ENCODE measurements at regions not wholly inside any gene's neighbourhood (a gene's known extent, or its start where the extent isn't known, plus 50 kb on each side); places are given as distances from the start of the nearest gene placed in this dataset.
"Not testable (repeated sequence)": the region's sequence is repeated elsewhere in the genome, so short reads cannot be mapped to it uniquely, and the experiment has no call there.

GRCh38 chr4:26047795-26048194 is 133.8 kb downstream of the SMIM20 start:
- H3K4me3 Mint-ChIP-seq: no peak overlapping the region
- H3K27me3 Mint-ChIP-seq: peaks cover 5% of the 10 kb centered on the region
- H3K9me3 Mint-ChIP-seq: no peaks in the 10 kb centered on the region
- ATAC-seq (replicated peaks): no peak
- no peaks in the 10 kb centered on the region for H3K36me3 Mint-ChIP-seq (ENCODE audit: low read depth)
- H3K27ac Mint-ChIP-seq: no peak overlapping the region
- H3K4me1 Mint-ChIP-seq: no peaks in the 10 kb centered on the region

GRCh38 chr4:26048378-26048882 is 134.4 kb downstream of the SMIM20 start:
- ATAC-seq (replicated peaks): no peak
- Mint-ChIP-seq H3K4me1 (no peaks in the 10 kb centered on the region), H3K27ac (no peak overlapping the region), H3K4me3 (no peak overlapping the region), H3K36me3 (ENCODE audit: low read depth) (no peaks in the 10 kb centered on the region), H3K9me3 (no peaks in the 10 kb centered on the region), H3K27me3 (peaks cover 2% of the 10 kb centered on the region)

GRCh38 chr4:26048950-26049349 is 134.9 kb downstream of the SMIM20 start:
- H3K4me3 Mint-ChIP-seq: no peak overlapping the region
- H3K36me3 Mint-ChIP-seq (ENCODE audit: low read depth): no peaks in the 10 kb centered on the region
- no peak overlapping the region for H3K27ac Mint-ChIP-seq
- H3K27me3 Mint-ChIP-seq: no peaks in the 10 kb centered on the region
- no peaks in the 10 kb centered on the region for H3K4me1 Mint-ChIP-seq
- no peak for ATAC-seq (replicated peaks)
- H3K9me3 Mint-ChIP-seq: no peaks in the 10 kb centered on the region

- H3K27ac Mint-ChIP-seq: no peak overlapping the region
- no peaks in the 10 kb centered on the region for H3K4me1 Mint-ChIP-seq
- no peak for ATAC-seq (replicated peaks)
- H3K27me3 Mint-ChIP-seq: no peaks in the 10 kb centered on the region
- no peak overlapping the region for H3K4me3 Mint-ChIP-seq
- no peaks in the 10 kb centered on the region for H3K36me3 Mint-ChIP-seq (ENCODE audit: low read depth)
- no peaks in the 10 kb centered on the region for H3K9me3 Mint-ChIP-seq
These were observed 135.4 kb downstream of the SMIM20 start for GRCh38 chr4:26049447-26049846.

GRCh38 chr4:26050212-26050643 is 136.2 kb downstream of the SMIM20 start:
- H3K36me3 Mint-ChIP-seq (ENCODE audit: low read depth): no peaks in the 10 kb centered on the region
- H3K4me1 Mint-ChIP-seq: no peaks in the 10 kb centered on the region
- no peak overlapping the region for H3K4me3 Mint-ChIP-seq
- H3K9me3 Mint-ChIP-seq: no peaks in the 10 kb centered on the region
- no peak for ATAC-seq (replicated peaks)
- no peak overlapping the region for H3K27ac Mint-ChIP-seq
- no peaks in the 10 kb centered on the region for H3K27me3 Mint-ChIP-seq

- Mint-ChIP-seq H3K36me3 (ENCODE audit: low read depth) (no peaks in the 10 kb centered on the region), H3K27me3 (no peaks in the 10 kb centered on the region), H3K27ac (no peak overlapping the region), H3K9me3 (no peaks in the 10 kb centered on the region), H3K4me1 (no peaks in the 10 kb centered on the region), H3K4me3 (no peak overlapping the region)
- no peak for ATAC-seq (replicated peaks)
These were observed 136.7 kb downstream of the SMIM20 start for GRCh38 chr4:26050671-26051070.

GRCh38 chr4:26051240-26051639 is 137.2 kb downstream of the SMIM20 start:
- H3K4me1 Mint-ChIP-seq: no peaks in the 10 kb centered on the region
- H3K9me3 Mint-ChIP-seq: no peaks in the 10 kb centered on the region
- H3K27ac Mint-ChIP-seq: no peak overlapping the region
- H3K36me3 Mint-ChIP-seq (ENCODE audit: low read depth): no peaks in the 10 kb centered on the region
- no peak overlapping the region for H3K4me3 Mint-ChIP-seq
- no peak for ATAC-seq (replicated peaks)
- H3K27me3 Mint-ChIP-seq: no peaks in the 10 kb centered on the region

GRCh38 chr4:26052663-26053541 is 138.9 kb downstream of the SMIM20 start:
- Mint-ChIP-seq H3K36me3 (ENCODE audit: low read depth) (no peaks in the 10 kb centered on the region), H3K9me3 (no peaks in the 10 kb centered on the region), H3K4me1 (no peaks in the 10 kb centered on the region), H3K27me3 (peaks cover 4% of the 10 kb centered on the region), H3K27ac (peak overlapping the region; percentile 16), H3K4me3 (no peak overlapping the region)
- no peak for ATAC-seq (replicated peaks)

- no peaks in the 10 kb centered on the region for H3K36me3 Mint-ChIP-seq (ENCODE audit: low read depth)
These were observed 139.7 kb downstream of the SMIM20 start for GRCh38 chr4:26053761-26054160.

GRCh38 chr4:26055855-26056254 is 141.8 kb downstream of the SMIM20 start:
- H3K4me3 Mint-ChIP-seq: no peak overlapping the region
- peaks cover 19% of the 10 kb centered on the region for H3K4me1 Mint-ChIP-seq
- no peak for ATAC-seq (replicated peaks)
- peaks cover 4% of the 10 kb centered on the region for H3K27me3 Mint-ChIP-seq
- H3K9me3 Mint-ChIP-seq: no peaks in the 10 kb centered on the region
- H3K36me3 Mint-ChIP-seq (ENCODE audit: low read depth): no peaks in the 10 kb centered on the region
- no peak overlapping the region for H3K27ac Mint-ChIP-seq

More at GRCh38 chr4:26053761-26054160, 139.7 kb downstream of the SMIM20 start:
- peaks cover 4% of the 10 kb centered on the region for H3K27me3 Mint-ChIP-seq
- no peak overlapping the region for H3K27ac Mint-ChIP-seq
- H3K9me3 Mint-ChIP-seq: no peaks in the 10 kb centered on the region
- no peak for ATAC-seq (replicated peaks)
- peaks cover 6% of the 10 kb centered on the region for H3K4me1 Mint-ChIP-seq
- no peak overlapping the region for H3K4me3 Mint-ChIP-seq

- Mint-ChIP-seq H3K4me1 (peaks cover 24% of the 10 kb centered on the region), H3K27me3 (peaks cover 4% of the 10 kb centered on the region), H3K27ac (no peak overlapping the region), H3K4me3 (no peak overlapping the region), H3K36me3 (ENCODE audit: low read depth) (no peaks in the 10 kb centered on the region), H3K9me3 (no peaks in the 10 kb centered on the region)
- ATAC-seq (replicated peaks): no peak
These were observed 142.4 kb downstream of the SMIM20 start for GRCh38 chr4:26056406-26056805.

GRCh38 chr4:26057839-26058238 is 143.8 kb downstream of the SMIM20 start:
- peaks cover 30% of the 10 kb centered on the region for H3K4me1 Mint-ChIP-seq
- H3K36me3 Mint-ChIP-seq (ENCODE audit: low read depth); H3K9me3 Mint-ChIP-seq; ATAC-seq (replicated peaks); H3K27ac Mint-ChIP-seq; H3K27me3 Mint-ChIP-seq: not testable (repeated sequence)
- peak overlapping the region; percentile 57 for H3K4me3 Mint-ChIP-seq

GRCh38 chr4:26058537-26058936 is 144.5 kb downstream of the SMIM20 start:
- Mint-ChIP-seq H3K4me3 (peak overlapping the region; percentile 57), H3K9me3 (no peaks in the 10 kb centered on the region), H3K27ac (peak overlapping the region; percentile 65), H3K36me3 (ENCODE audit: low read depth) (no peaks in the 10 kb centered on the region), H3K27me3 (peaks cover 4% of the 10 kb centered on the region), H3K4me1 (peaks cover 30% of the 10 kb centered on the region)
- ATAC-seq (replicated peaks): peak; percentile 97

GRCh38 chr4:26059391-26060154 is 145.6 kb downstream of the SMIM20 start:
- Mint-ChIP-seq H3K9me3 (no peaks in the 10 kb centered on the region), H3K4me3 (peak overlapping the region; percentile 57), H3K36me3 (ENCODE audit: low read depth) (no peaks in the 10 kb centered on the region), H3K27ac (peak overlapping the region; percentile 65), H3K27me3 (peaks cover 4% of the 10 kb centered on the region), H3K4me1 (peaks cover 30% of the 10 kb centered on the region)
- ATAC-seq (replicated peaks): no peak

- H3K36me3 Mint-ChIP-seq (ENCODE audit: low read depth): no peaks in the 10 kb centered on the region
- H3K27ac Mint-ChIP-seq: no peak overlapping the region
- peaks cover 4% of the 10 kb centered on the region for H3K27me3 Mint-ChIP-seq
- no peak for ATAC-seq (replicated peaks)
- no peak overlapping the region for H3K4me3 Mint-ChIP-seq
- no peaks in the 10 kb centered on the region for H3K9me3 Mint-ChIP-seq
- peaks cover 30% of the 10 kb centered on the region for H3K4me1 Mint-ChIP-seq
These were observed 146.3 kb downstream of the SMIM20 start for GRCh38 chr4:26060286-26060685.
